ENCODE measurements at regions not wholly inside any gene's neighbourhood (a gene's known extent, or its start where the extent isn't known, plus 50 kb on each side); places are given as distances from the start of the nearest gene placed in this dataset.

GRCh38 chr4:52410971-52411370 is 248.1 kb downstream of the USP46 start (continued):
- TF ChIP-seq, protein P1, sequence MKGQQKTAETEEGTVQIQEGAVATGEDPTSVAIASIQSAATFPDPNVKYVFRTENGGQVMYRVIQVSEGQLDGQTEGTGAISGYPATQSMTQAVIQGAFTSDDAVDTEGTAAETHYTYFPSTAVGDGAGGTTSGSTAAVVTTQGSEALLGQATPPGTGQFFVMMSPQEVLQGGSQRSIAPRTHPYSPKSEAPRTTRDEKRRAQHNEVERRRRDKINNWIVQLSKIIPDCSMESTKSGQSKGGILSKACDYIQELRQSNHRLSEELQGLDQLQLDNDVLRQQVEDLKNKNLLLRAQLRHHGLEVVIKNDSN (CRISPR knock-in tag; IDR thresholded peaks at IDR 0.05), result no peak
- no peak for TF ChIP-seq TEAD1 (CRISPR knock-in tag; IDR thresholded peaks at IDR 0.05)
- TF ChIP-seq NR2C2 (CRISPR knock-in tag; IDR thresholded peaks at IDR 0.05), result no peak
- no peak for TF ChIP-seq SMAD4 (CRISPR knock-in tag; IDR thresholded peaks at IDR 0.05)
- no peak for TF ChIP-seq GABPB1 (CRISPR knock-in tag; IDR thresholded peaks at IDR 0.05)
- TF ChIP-seq CREM (CRISPR knock-in tag; IDR thresholded peaks at IDR 0.05), result no peak
- no peak for TF ChIP-seq NFATC4 (CRISPR knock-in tag; IDR thresholded peaks at IDR 0.05)

- Mint-ChIP-seq H3K9me3 (peaks cover 19% of the 10 kb centered on the region), H3K36me3 (peaks cover 7% of the 10 kb centered on the region; the same call in 1 of the 2 replicates), H3K4me1 (peaks cover 6% of the 10 kb centered on the region), H3K27ac (no peak overlapping the region), H3K27me3 (ENCODE audit: low read depth) (no peaks in the 10 kb centered on the region; the same call in 1 of the 2 replicates), H3K4me3 (no peak overlapping the region)
- DNase-seq (ENCODE audit: low spot score) (no peak), ATAC-seq (no peak)
- TF ChIP-seq E2F4 (CRISPR knock-in tag; IDR thresholded peaks at IDR 0.05; ENCODE audit: borderline replicate concordance, low read depth) (no peak), NR1H2 (CRISPR knock-in tag; IDR thresholded peaks at IDR 0.05) (no peak)
- ChIA-PET POLR2A (no interaction called here), CTCF (no interaction called here)
Observed at GRCh38 chr4:52420330-52420729, 238.8 kb downstream of the USP46 start.

- peaks cover 8% of the 10 kb centered on the region; the same call in 1 of the 2 replicates for H3K36me3 Mint-ChIP-seq
- H3K9me3 Mint-ChIP-seq, result peaks cover 21% of the 10 kb centered on the region
- ATAC-seq (no peak), DNase-seq (ENCODE audit: low spot score) (no peak)
- H3K4me1 Mint-ChIP-seq, result peaks cover 6% of the 10 kb centered on the region
- ChIA-PET CTCF (no interaction called here), POLR2A (no interaction called here)
- H3K4me3 Mint-ChIP-seq, result no peak overlapping the region
- H3K27me3 Mint-ChIP-seq (ENCODE audit: low read depth), result no peaks in the 10 kb centered on the region; the same call in 1 of the 2 replicates
- no peak for TF ChIP-seq ELF4 (CRISPR knock-in tag; IDR thresholded peaks at IDR 0.05; ENCODE audit: low read depth)
- no peak for TF ChIP-seq MXD4 (CRISPR knock-in tag; IDR thresholded peaks at IDR 0.05; ENCODE audit: borderline replicate concordance)
- no peak for TF ChIP-seq CREB1 (CRISPR knock-in tag; IDR thresholded peaks at IDR 0.05)
- TF ChIP-seq TEAD4 (CRISPR knock-in tag; IDR thresholded peaks at IDR 0.05), result no peak
- TF ChIP-seq, protein P2, sequence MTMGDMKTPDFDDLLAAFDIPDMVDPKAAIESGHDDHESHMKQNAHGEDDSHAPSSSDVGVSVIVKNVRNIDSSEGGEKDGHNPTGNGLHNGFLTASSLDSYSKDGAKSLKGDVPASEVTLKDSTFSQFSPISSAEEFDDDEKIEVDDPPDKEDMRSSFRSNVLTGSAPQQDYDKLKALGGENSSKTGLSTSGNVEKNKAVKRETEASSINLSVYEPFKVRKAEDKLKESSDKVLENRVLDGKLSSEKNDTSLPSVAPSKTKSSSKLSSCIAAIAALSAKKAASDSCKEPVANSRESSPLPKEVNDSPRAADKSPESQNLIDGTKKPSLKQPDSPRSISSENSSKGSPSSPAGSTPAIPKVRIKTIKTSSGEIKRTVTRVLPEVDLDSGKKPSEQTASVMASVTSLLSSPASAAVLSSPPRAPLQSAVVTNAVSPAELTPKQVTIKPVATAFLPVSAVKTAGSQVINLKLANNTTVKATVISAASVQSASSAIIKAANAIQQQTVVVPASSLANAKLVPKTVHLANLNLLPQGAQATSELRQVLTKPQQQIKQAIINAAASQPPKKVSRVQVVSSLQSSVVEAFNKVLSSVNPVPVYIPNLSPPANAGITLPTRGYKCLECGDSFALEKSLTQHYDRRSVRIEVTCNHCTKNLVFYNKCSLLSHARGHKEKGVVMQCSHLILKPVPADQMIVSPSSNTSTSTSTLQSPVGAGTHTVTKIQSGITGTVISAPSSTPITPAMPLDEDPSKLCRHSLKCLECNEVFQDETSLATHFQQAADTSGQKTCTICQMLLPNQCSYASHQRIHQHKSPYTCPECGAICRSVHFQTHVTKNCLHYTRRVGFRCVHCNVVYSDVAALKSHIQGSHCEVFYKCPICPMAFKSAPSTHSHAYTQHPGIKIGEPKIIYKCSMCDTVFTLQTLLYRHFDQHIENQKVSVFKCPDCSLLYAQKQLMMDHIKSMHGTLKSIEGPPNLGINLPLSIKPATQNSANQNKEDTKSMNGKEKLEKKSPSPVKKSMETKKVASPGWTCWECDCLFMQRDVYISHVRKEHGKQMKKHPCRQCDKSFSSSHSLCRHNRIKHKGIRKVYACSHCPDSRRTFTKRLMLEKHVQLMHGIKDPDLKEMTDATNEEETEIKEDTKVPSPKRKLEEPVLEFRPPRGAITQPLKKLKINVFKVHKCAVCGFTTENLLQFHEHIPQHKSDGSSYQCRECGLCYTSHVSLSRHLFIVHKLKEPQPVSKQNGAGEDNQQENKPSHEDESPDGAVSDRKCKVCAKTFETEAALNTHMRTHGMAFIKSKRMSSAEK (CRISPR knock-in tag; IDR thresholded peaks at IDR 0.05; ENCODE audit: borderline replicate concordance), result no peak
- no peak for TF ChIP-seq ATF6 (CRISPR knock-in tag; IDR thresholded peaks at IDR 0.05)
- no peak for TF ChIP-seq MLX (CRISPR knock-in tag; IDR thresholded peaks at IDR 0.05)
- TF ChIP-seq ZNF138 (CRISPR knock-in tag; conservative IDR thresholded peaks at IDR 0.05), result no peak
- TF ChIP-seq PRDM15 (CRISPR knock-in tag; IDR thresholded peaks at IDR 0.05), result no peak
- TF ChIP-seq E2F1 (CRISPR knock-in tag; IDR thresholded peaks at IDR 0.05), result no peak
- TF ChIP-seq FOXK1 (CRISPR knock-in tag; IDR thresholded peaks at IDR 0.05), result no peak
- H3K27ac Mint-ChIP-seq, result no peak overlapping the region
Observed at GRCh38 chr4:52421811-52422213, 237.3 kb downstream of the USP46 start.
